ENCODE measurements at regions not wholly inside any gene's neighbourhood (a gene's known extent, or its start where the extent isn't known, plus 50 kb on each side); places are given as distances from the start of the nearest gene placed in this dataset.

DNA sequence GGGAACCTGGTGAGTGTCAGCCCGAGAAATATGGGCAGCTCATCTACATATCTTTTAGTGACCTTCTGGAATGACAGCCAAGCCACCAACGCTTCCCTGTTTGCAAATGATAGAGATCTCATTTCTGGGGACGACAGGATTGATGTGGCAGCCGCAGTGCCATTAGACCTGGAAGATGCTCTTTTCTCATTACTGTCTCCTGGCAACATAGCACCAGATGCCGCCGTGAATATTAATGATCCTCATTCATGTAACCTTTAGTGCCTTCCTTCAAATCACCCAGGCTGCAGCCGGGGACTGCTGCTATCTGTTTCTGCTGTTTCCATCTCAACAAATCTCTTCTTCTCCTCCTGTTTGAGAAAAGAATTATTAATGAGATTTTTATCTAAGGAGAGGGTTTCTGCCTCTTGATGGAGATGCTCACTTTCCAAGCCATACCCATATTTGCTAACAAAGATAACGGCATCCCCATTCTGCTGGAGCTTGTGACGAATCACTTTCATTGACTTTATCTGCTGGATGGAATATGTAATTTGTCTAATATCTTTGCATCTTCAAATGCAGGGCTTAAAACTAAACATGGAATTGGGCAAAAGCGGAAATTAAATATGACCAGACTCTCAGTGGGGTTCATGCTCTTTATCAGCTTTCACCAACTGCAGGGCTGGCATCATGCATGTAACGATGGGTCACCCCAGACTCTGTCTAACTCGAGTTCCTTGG, 74.8 kb upstream of the KIF16B start:
- Mint-ChIP-seq H3K27ac (no peak overlapping the region), H3K27me3 (peaks cover 19% of the 10 kb centered on the region), H3K4me1 (no peaks in the 10 kb centered on the region), H3K36me3 (ENCODE audit: low read depth) (no peaks in the 10 kb centered on the region), H3K9me3 (ENCODE audit: low read depth) (no peaks in the 10 kb centered on the region), H3K4me3 (no peak overlapping the region)
- intact Hi-C loops (cut with DNase I, micrococcal nuclease): no loop called here
- ChIA-PET CTCF (no interaction called here), POLR2A (no interaction called here)
- no peak for ATAC-seq
- no peak for DNase-seq

DNA sequence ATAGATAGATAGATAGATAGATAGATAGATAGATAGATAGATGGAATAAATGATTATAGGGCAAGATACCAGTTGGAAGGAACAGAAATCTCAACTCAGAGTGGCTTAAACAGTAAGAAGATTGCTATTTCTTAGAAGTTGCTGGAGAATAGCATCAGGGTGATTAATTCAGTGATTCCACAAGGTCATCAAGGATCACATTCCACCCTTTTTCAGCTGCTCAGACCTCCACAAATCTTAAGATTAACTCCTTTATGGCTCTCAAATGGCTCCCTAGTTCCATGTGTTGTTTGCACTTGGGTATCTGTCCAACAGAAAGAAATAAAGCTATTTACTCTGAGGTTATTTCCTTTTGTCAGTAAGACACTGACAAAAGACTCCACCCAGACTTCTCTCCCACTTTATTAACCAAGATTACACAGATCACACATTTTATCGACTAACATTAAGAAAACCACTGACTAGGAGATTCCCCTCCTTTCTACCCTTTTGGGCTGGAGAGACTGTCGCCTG, 68.3 kb upstream of the KIF16B start:
- no peaks in the 10 kb centered on the region for H3K36me3 Mint-ChIP-seq (ENCODE audit: low read depth)
- intact Hi-C loops (cut with DNase I, micrococcal nuclease): no loop called here
- H3K4me3 Mint-ChIP-seq: no peak overlapping the region
- no peak for DNase-seq
- ChIA-PET POLR2A (no interaction called here), CTCF (no interaction called here)
- no peak for ATAC-seq
- no peaks in the 10 kb centered on the region for H3K9me3 Mint-ChIP-seq (ENCODE audit: low read depth)
- no peaks in the 10 kb centered on the region for H3K4me1 Mint-ChIP-seq
- H3K27me3 Mint-ChIP-seq: peaks cover 18% of the 10 kb centered on the region
- no peak overlapping the region for H3K27ac Mint-ChIP-seq

DNA sequence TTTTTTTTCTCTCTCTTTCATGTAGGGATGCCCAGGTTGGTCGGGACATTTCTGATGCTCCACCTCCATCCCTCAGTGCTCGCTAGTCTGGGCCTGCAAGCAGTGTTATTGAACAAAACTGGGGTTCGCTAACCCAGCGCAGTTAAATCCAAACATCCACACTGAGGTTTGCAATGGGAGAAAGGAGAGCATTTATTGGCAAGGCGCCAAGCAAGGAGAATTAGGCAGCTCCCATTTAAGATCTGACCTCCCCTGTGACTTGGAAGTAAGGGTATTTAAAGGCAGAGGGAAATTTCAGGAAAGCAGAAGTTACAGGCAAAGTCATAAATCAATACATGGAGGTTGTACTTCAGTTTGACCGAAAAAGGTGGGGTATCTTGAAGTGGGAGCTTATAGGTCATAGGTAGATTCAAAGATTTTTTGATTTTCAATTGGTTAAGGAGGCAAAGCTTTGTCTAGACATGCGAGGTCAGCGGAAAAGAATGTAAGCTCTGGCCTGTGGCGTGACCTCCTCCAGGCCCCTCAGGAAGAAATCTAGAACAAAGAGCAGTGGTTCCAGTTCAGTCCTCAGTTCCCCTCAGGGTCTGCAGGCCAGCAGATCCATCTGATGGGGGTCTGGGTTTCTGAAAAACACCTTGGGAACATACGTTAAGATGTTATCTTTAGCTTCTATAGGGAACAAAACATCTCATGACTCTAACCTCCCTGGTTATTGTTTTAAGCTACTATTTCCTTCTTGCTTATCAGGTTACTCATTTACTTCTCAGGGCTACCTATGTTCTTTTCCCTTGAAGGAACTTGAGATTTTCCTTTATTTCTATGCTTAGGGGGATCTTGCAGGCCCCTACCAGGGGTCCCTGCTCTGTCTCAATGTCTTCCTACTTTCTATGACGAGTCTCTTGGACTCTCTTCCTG, 66.0 kb upstream of the KIF16B start:
- Mint-ChIP-seq H3K27me3 (peaks cover 10% of the 10 kb centered on the region), H3K9me3 (ENCODE audit: low read depth) (no peaks in the 10 kb centered on the region), H3K27ac (no peak overlapping the region), H3K36me3 (ENCODE audit: low read depth) (no peaks in the 10 kb centered on the region), H3K4me1 (no peaks in the 10 kb centered on the region), H3K4me3 (no peak overlapping the region)
- intact Hi-C loops (cut with DNase I, micrococcal nuclease): no loop called here
- ATAC-seq (no peak), DNase-seq (no peak)
- CTCF ChIA-PET: interaction anchor here (0.6 kb wide), 1 partner anchor 933 kb away, joined by 3 read pairs; no protein-coding TSS in a partner anchor
- POLR2A ChIA-PET: no interaction called here

GRCh38 chr20:16637797-16638196, 64.5 kb upstream of the KIF16B start:
- Mint-ChIP-seq H3K4me3 (no peak overlapping the region), H3K27me3 (peaks cover 8% of the 10 kb centered on the region), H3K9me3 (ENCODE audit: low read depth) (no peaks in the 10 kb centered on the region), H3K4me1 (no peaks in the 10 kb centered on the region), H3K36me3 (ENCODE audit: low read depth) (no peaks in the 10 kb centered on the region), H3K27ac (no peak overlapping the region)
- no peak for ATAC-seq
- no peak for DNase-seq
- intact Hi-C loops (cut with DNase I, micrococcal nuclease): no loop called here
- POLR2A ChIA-PET: no interaction called here
- CTCF ChIA-PET: no interaction called here

GRCh38 chr20:16626849-16627248, 53.6 kb upstream of the KIF16B start:
- no peaks in the 10 kb centered on the region for H3K9me3 Mint-ChIP-seq (ENCODE audit: low read depth)
- ATAC-seq (no peak), DNase-seq (no peak)
- peaks cover 2% of the 10 kb centered on the region for H3K27me3 Mint-ChIP-seq
- H3K4me1 Mint-ChIP-seq: no peaks in the 10 kb centered on the region
- intact Hi-C loops (cut with DNase I, micrococcal nuclease): no loop called here
- H3K27ac Mint-ChIP-seq: no peak overlapping the region
- POLR2A ChIA-PET: no interaction called here
- H3K4me3 Mint-ChIP-seq: no peak overlapping the region
- H3K36me3 Mint-ChIP-seq (ENCODE audit: low read depth): no peaks in the 10 kb centered on the region
- CTCF ChIA-PET: no interaction called here

GRCh38 chr20:16624106-16624505, 50.9 kb upstream of the KIF16B start:
- ChIA-PET CTCF (no interaction called here), POLR2A (no interaction called here)
- DNase-seq (no peak), ATAC-seq (no peak)
- Mint-ChIP-seq H3K27me3 (no peaks in the 10 kb centered on the region), H3K36me3 (ENCODE audit: low read depth) (no peaks in the 10 kb centered on the region), H3K27ac (no peak overlapping the region), H3K4me3 (no peak overlapping the region), H3K4me1 (no peaks in the 10 kb centered on the region), H3K9me3 (ENCODE audit: low read depth) (no peaks in the 10 kb centered on the region)
- intact Hi-C loops (cut with DNase I, micrococcal nuclease): no loop called here
